Transverse colon (tissue), 4 donors: ENCODE measurements at regions not wholly inside any gene's neighbourhood (a gene's known extent, or its start where the extent isn't known, plus 50 kb on each side); places are given as distances from the start of the nearest gene placed in this dataset.

Experiments used
- DNase-seq: peaks from one replicate; pipeline ENCODE4 v3.0.0-alpha.2; 2019
- H3K27ac ChIP-seq, 4 donors: fragments of 200-600 bp; sonication (generic); 2 replicates each; pipeline ENCODE4 v1.5.1; 2016 to 2018; ENCODE audit warnings: inconsistent platforms in 4 of 4
- H3K27me3 ChIP-seq: fragments of 200-600 bp; sonication (generic); 2 replicates; pipeline ENCODE4 v1.5.1; 2017; ENCODE audit warnings: inconsistent platforms
- H3K36me3 ChIP-seq, 4 donors: fragments of 200-600 bp; sonication (generic); 2 replicates each; pipeline ENCODE4 v1.5.1; 2017 to 2019; ENCODE audit warnings: inconsistent platforms in 4 of 4
- H3K4me1 ChIP-seq, 4 donors: fragments of 200-600 bp; sonication (generic); 2 replicates each; pipeline ENCODE4 v1.5.1; 2017 to 2020; ENCODE audit warnings: inconsistent platforms in 4 of 4
- H3K4me3 ChIP-seq, 4 donors: fragments of 200-600 bp; sonication (generic); 1 replicate in 1 of 4; 2 replicates in 3 of 4; pipeline versions ENCODE4 v1.5.1 to v1.6.1; 2017 to 2019; ENCODE audit warnings: inconsistent platforms in 4 of 4
- H3K9me3 ChIP-seq, 2 donors: fragments of 200-600 bp; sonication (generic); 2 replicates each; pipeline ENCODE4 v1.5.1; 2017 to 2019; ENCODE audit warnings: inconsistent platforms in 2 of 2
- EP300 ChIP-seq: sonication (generic); formaldehyde crosslinking; IDR thresholded peaks from one replicate; pipeline ENCODE4 v1.6.1; 2017; ENCODE audit warnings: antibody characterized with exemption, low read depth
- POLR2A ChIP-seq: fragments of 450-650 bp; IDR thresholded peaks from one replicate; pipeline ENCODE4 v1.6.1; 2016; ENCODE audit warnings: antibody characterized with exemption, mild to moderate bottlenecking, moderate library complexity
- POLR2AphosphoS5 ChIP-seq, 3 donors: sonication (generic); formaldehyde crosslinking; IDR thresholded peaks; one replicate each; pipeline ENCODE4 v1.6.1; 2016; ENCODE audit warnings: antibody characterized with exemption in 3 of 3
- WGBS, 2 donors: methylation state at CpG; one replicate each; pipeline ENCODE4 v1.1.5; 2018; ENCODE audit warnings: low coverage in 1 of 2; 5-methylcytosine and 5-hydroxymethylcytosine counted together
- in situ Hi-C, 4 donors: fragments of 200-750 bp; cut with MboI; loops; one replicate each; pipeline versions ENCODE4 v1.15.0 to v1.15.1; 2017; ENCODE audit warnings: low sequenced_read_pairs in 3 of 4, low pct_ligation_motif_present in 1 of 4, low pct_unique_long_range_greater_than_20kb in 1 of 4
- intact Hi-C: fragments of 100-400 bp; cut with DNase I; formaldehyde crosslinking; loops from one replicate; pipeline ENCODE4 v1.15.1; 2023; ENCODE audit warnings: low total_unique reads
- TF ChIP-seq, protein P1 (sequence below), 5 experiments: fragments of 200-600 bp in 3 of 5; fragments of 450-650 bp in 2 of 5; sonication (generic) in 3 of 5; IDR thresholded peaks; 1 replicate in 2 of 5; 2 replicates in 3 of 5; pipeline ENCODE4 v1.5.1; 2016 to 2017; ENCODE audit warnings: antibody characterized with exemption in 5 of 5, inconsistent platforms in 3 of 5, mild to moderate bottlenecking in 2 of 5, moderate library complexity in 1 of 5

DNA sequence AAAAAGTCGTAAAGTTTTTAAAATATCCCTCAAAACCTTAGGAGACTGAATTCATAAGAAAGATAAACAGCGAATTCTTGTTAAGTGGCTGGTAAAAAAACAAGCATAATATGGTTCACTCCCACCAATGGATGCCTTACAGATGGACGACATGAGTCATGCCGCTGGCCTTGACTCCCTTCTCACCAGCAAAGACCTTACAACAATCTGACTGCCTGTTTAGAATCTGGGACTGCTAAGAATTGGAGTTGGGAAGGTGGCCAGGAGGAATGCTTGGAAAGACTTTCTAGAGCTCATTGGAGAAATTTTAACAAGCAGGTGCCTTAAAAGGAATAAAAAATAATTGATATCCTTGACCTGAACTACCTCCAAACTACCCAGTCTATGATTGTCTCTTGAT, 206.9 kb upstream of the FMN2 start:
- Histone ChIP-seq H3K4me3 (no peak overlapping the region), H3K27ac (no peak overlapping the region), H3K36me3 (no peaks in the 10 kb centered on the region), H3K4me1 (no peaks in the 10 kb centered on the region), H3K27me3 (no peaks in the 10 kb centered on the region), H3K9me3 (no peaks in the 10 kb centered on the region)
- in situ Hi-C loops (no loop called here), intact Hi-C loops (no loop called here)
- DNase-seq = no peak
- TF ChIP-seq POLR2AphosphoS5 (IDR thresholded peaks at IDR 0.05) (no peak), POLR2A (no peak), EP300 (no peak)
- TF ChIP-seq, protein P1, sequence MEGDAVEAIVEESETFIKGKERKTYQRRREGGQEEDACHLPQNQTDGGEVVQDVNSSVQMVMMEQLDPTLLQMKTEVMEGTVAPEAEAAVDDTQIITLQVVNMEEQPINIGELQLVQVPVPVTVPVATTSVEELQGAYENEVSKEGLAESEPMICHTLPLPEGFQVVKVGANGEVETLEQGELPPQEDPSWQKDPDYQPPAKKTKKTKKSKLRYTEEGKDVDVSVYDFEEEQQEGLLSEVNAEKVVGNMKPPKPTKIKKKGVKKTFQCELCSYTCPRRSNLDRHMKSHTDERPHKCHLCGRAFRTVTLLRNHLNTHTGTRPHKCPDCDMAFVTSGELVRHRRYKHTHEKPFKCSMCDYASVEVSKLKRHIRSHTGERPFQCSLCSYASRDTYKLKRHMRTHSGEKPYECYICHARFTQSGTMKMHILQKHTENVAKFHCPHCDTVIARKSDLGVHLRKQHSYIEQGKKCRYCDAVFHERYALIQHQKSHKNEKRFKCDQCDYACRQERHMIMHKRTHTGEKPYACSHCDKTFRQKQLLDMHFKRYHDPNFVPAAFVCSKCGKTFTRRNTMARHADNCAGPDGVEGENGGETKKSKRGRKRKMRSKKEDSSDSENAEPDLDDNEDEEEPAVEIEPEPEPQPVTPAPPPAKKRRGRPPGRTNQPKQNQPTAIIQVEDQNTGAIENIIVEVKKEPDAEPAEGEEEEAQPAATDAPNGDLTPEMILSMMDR (IDR thresholded peaks at IDR 0.05) = no peak
- WGBS, 2 donors = 87% methylated on average over 4 of the region's 4 CpGs

DNA sequence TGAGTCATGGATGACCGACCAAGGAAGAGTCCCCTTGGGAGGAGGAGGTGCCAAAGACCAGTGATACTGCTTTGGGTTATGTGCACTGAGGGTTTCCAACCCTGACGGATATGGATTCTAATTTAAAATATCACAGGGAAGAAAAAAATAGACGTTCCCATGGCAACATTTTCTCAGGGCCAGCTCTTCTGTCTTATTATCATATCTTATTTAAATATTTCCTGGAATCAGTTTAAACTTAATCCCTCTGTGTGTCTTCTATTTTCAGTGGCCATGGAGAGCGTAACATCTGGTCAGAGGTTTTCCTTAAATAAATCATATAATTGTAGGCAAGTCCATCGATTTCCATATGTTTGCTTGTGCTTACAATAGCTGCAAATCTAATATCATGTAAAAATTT, 205.4 kb upstream of the FMN2 start:
- H3K27me3 ChIP-seq = no peaks in the 10 kb centered on the region
- in situ Hi-C loops = no loop called here
- H3K4me1 ChIP-seq = no peaks in the 10 kb centered on the region
- TF ChIP-seq, protein P1 (IDR thresholded peaks at IDR 0.05) = no peak
- TF ChIP-seq POLR2A = no peak
- no peak for TF ChIP-seq POLR2AphosphoS5 (IDR thresholded peaks at IDR 0.05)
- no peak for TF ChIP-seq EP300
- H3K4me3 ChIP-seq = no peak overlapping the region
- 68 to 72% methylated on average over 5 of the region's 5 CpGs for WGBS, 2 donors
- no peaks in the 10 kb centered on the region for H3K9me3 ChIP-seq
- H3K36me3 ChIP-seq = no peaks in the 10 kb centered on the region
- no peak for DNase-seq
- no peak overlapping the region for H3K27ac ChIP-seq
- intact Hi-C loops = no loop called here

DNA sequence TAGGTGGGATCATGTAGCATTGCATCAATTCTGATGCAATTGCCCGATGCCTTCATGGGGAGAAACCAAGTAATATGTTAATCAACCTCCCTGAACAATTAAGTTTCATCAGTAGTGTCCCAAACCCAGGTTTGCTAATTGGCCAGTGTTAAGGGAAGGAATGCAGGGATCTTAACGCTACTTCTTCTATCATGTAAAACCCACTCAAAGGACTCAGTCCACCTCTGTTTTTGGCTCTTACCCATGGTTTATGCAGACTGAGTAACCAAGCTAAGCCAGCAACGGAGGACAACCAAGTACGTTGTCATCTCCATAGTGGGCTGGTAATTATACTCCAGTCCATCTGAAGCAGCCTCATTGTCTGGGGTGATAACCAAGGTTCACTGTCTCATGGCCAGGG, 203.0 kb upstream of the FMN2 start:
- no peak overlapping the region for H3K4me3 ChIP-seq
- peaks cover 0 to 10% (median 7%) of the 10 kb centered on the region in 4 donors for H3K4me1 ChIP-seq
- H3K27ac ChIP-seq = no peak overlapping the region
- DNase-seq = no peak
- intact Hi-C loops (no loop called here), in situ Hi-C loops (no loop called here)
- no peak for TF ChIP-seq EP300
- no peak for TF ChIP-seq POLR2AphosphoS5 (IDR thresholded peaks at IDR 0.05)
- no peak for TF ChIP-seq POLR2A
- TF ChIP-seq, protein P1 (IDR thresholded peaks at IDR 0.05) = no peak
- 88 to 100% methylated on average over 1 to 4 of the region's 4 CpGs for WGBS, 2 donors
- H3K27me3 ChIP-seq = no peaks in the 10 kb centered on the region
- H3K9me3 ChIP-seq = no peaks in the 10 kb centered on the region
- no peaks in the 10 kb centered on the region for H3K36me3 ChIP-seq

DNA sequence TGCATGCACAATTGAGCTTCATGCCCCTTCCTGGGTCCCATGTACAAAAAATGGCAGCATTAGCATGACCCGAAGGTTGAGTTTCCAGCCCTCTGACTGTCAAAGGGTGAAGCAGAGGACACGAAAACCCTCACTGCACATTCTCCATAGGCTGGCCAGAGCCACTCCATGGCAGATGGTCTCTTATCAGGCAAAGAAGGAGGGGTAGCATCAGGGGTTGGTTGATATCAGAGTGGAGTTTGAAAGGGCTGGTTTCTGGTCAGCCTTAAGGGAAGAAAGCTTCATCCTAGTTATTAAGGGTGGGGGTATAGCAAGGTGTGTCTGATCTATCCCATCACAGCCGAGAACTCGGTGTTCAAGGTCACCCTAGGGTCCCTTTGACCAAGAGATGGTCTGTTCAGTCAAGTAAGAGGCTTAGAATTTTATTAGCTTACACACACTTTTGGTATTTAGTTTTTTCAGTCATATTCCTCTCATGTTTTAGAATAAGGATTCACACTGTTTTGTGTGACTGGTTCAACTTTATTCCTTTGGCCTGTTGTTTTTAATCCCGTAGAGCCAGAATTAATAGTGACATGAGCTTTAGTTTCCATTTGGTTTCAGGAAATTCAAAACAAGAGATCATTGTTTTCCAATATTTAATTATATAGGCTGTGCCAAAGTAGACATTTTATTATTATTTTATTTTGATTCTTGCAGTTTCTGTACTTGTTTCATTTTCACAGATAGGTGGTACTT, 199.9 kb upstream of the FMN2 start:
- intact Hi-C loops = no loop called here
- Histone ChIP-seq H3K36me3 (no peaks in the 10 kb centered on the region), H3K9me3 (no peaks in the 10 kb centered on the region), H3K4me1 (peaks cover 0 to 10% (median 7%) of the 10 kb centered on the region in 4 donors), H3K27ac (no peak overlapping the region), H3K4me3 (no peak overlapping the region), H3K27me3 (no peaks in the 10 kb centered on the region)
- TF ChIP-seq POLR2AphosphoS5 (IDR thresholded peaks at IDR 0.05) (no peak), POLR2A (no peak), EP300 (no peak)
- TF ChIP-seq, protein P1 (IDR thresholded peaks at IDR 0.05) = no peak
- in situ Hi-C loops = loop anchor here in 1 of 4 donors (10.0 kb wide), 1 partner anchor 487 kb away; no protein-coding TSS in a partner anchor
- DNase-seq = no peak
- WGBS, 2 donors = 71 to 82% methylated on average over 5 of the region's 5 CpGs
